ENCODE measurements at regions not wholly inside any gene's neighbourhood (a gene's known extent, or its start where the extent isn't known, plus 50 kb on each side); places are given as distances from the start of the nearest gene placed in this dataset.

DNA sequence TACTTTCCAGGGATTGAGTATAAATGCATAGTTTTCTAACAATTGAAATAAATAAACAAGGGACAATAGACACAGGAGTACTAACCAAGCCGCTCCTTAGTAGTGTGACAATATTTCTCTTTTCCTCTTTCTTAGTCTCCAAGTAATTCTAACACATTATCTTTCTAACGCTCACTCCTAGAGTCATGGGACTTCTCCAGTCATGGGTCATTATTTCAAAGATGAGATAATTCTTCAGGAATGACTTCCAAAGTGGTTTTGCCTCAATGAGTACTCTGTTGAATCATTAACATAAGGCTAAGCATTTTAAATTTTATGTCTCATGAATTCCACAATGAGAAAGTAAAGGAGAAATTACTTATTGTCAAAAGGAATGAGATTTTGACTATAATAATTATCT lies 605.8 kb upstream of the ADAMTS5 start:
- ATAC-seq = no peak
- WGBS (ENCODE audit: insufficient coverage, low coverage, missing lambda C conversion rate) = 0% methylated on average over 2 of the region's 2 CpGs

More for the DNA sequence above, 605.8 kb upstream of the ADAMTS5 start:
- no TSS peak for BruUV-seq (replicated peaks)
- H3K79me2 ChIP-seq (ENCODE audit: control insufficient read depth, insufficient read depth, low read length) = no peaks in the 10 kb centered on the region
- in situ Hi-C loops (cut with MboI) = no loop called here
- H3K36me3 ChIP-seq (ENCODE audit: control insufficient read depth, insufficient read depth, low read length) = no peaks in the 10 kb centered on the region
- no peaks in the 10 kb centered on the region for H3K9me3 ChIP-seq (replicated peaks; ENCODE audit: control insufficient read depth, insufficient read depth, low read depth, low read length)
- no peak overlapping the region for H3K27ac ChIP-seq (ENCODE audit: extremely low read depth, low read depth, low read length)
- no peak overlapping the region for H3K4me3 ChIP-seq
- DNase-seq (ENCODE audit: extremely low read depth in 1 of 4, low spot score in 3 of 4) (no peak), FAIRE-seq (no peak)
- H3K9me1 ChIP-seq (ENCODE audit: control insufficient read depth, insufficient read depth, low read length) = no peaks in the 10 kb centered on the region
- no peak overlapping the region for H2AFZ ChIP-seq (ENCODE audit: low read depth, low read length)
- no peak overlapping the region for H3K4me2 ChIP-seq (ENCODE audit: insufficient read depth, low read length)
- no peaks in the 10 kb centered on the region for H4K20me1 ChIP-seq (replicated peaks; ENCODE audit: control insufficient read depth, insufficient read depth, low read length)
- H3K9ac ChIP-seq (ENCODE audit: insufficient read depth in 1 of 2, low read depth in 2 of 2, low read length in 2 of 2) = no peak overlapping the region
- H3K27me3 ChIP-seq (ENCODE audit: control insufficient read depth in 2 of 2, insufficient read depth in 2 of 2, low read length in 2 of 2) = no peaks in the 10 kb centered on the region
- no peaks in the 10 kb centered on the region for H3K4me1 ChIP-seq (replicated peaks in 1 of 2; ENCODE audit: control insufficient read depth in 2 of 2, insufficient read depth in 2 of 2, low read length in 2 of 2)
- POLR2A ChIA-PET = no interaction called here
- CTCF ChIA-PET (ENCODE audit: low intra/inter-chr PET ratio) = no interaction called here
- intact Hi-C loops (cut with micrococcal nuclease) = no loop called here
- TF ChIP-seq NFATC3 (IDR thresholded peaks at IDR 0.05) (no peak), TFAM (CRISPR knock-in tag; conservative IDR thresholded peaks at IDR 0.05) (no peak), RUNX1 (IDR thresholded peaks at IDR 0.05; ENCODE audit: low read depth) (no peak), SRSF9 (IDR thresholded peaks at IDR 0.05; ENCODE audit: borderline replicate concordance, low read depth, low read length) (no peak), KDM2B (CRISPR knock-in tag; IDR thresholded peaks at IDR 0.05) (no peak), HNRNPUL1 (IDR thresholded peaks at IDR 0.05; ENCODE audit: low read length) (no peak), ZKSCAN3 (CRISPR knock-in tag; IDR thresholded peaks at IDR 0.05) (no peak), ZNF217 (CRISPR knock-in tag; IDR thresholded peaks at IDR 0.05) (no peak), ZEB2 (IDR thresholded peaks at IDR 0.05) (no peak), RFX5 (IDR thresholded peaks at IDR 0.05; ENCODE audit: low read depth, low read length) (no peak), KLF1 (tag; IDR thresholded peaks at IDR 0.05) (no peak)
- TF ChIP-seq, protein P1, sequence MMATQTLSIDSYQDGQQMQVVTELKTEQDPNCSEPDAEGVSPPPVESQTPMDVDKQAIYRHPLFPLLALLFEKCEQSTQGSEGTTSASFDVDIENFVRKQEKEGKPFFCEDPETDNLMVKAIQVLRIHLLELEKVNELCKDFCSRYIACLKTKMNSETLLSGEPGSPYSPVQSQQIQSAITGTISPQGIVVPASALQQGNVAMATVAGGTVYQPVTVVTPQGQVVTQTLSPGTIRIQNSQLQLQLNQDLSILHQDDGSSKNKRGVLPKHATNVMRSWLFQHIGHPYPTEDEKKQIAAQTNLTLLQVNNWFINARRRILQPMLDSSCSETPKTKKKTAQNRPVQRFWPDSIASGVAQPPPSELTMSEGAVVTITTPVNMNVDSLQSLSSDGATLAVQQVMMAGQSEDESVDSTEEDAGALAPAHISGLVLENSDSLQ (IDR thresholded peaks at IDR 0.05) = no peak
- TF ChIP-seq, protein P2, sequence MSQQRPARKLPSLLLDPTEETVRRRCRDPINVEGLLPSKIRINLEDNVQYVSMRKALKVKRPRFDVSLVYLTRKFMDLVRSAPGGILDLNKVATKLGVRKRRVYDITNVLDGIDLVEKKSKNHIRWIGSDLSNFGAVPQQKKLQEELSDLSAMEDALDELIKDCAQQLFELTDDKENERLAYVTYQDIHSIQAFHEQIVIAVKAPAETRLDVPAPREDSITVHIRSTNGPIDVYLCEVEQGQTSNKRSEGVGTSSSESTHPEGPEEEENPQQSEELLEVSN (IDR thresholded peaks at IDR 0.05; ENCODE audit: borderline replicate concordance in 1 of 2, extremely low read depth in 1 of 2, insufficient read depth in 1 of 2, insufficient read length in 1 of 2, low read depth in 1 of 2, low read length in 1 of 2, poor library complexity in 1 of 2, severe bottlenecking in 1 of 2) = no peak
